Neural progenitor cell (in vitro differentiated cells): ENCODE measurements at regions not wholly inside any gene's neighbourhood (a gene's known extent, or its start where the extent isn't known, plus 50 kb on each side); places are given as distances from the start of the nearest gene placed in this dataset.

Experiments used
- DNase-seq: peaks from one replicate; pipeline ENCODE4 v3.0.0-alpha.2; 2016; ENCODE audit warnings: low spot score
- H2AFZ ChIP-seq: fragments of 200-600 bp; sonication (generic); replicated peaks from 2 replicates; pipeline ENCODE4 v1.6.1; 2016; ENCODE audit warnings: antibody characterized with exemption
- H3F3A ChIP-seq: fragments of 200-600 bp; sonication (generic); 2 replicates; pipeline ENCODE4 v1.6.1; 2016; ENCODE audit warnings: antibody characterized with exemption, low read depth
- H3K27ac ChIP-seq: fragments of 200-600 bp; sonication (generic); 2 replicates; pipeline ENCODE4 v1.5.1; 2016; ENCODE audit warnings: mild to moderate bottlenecking
- H3K27me3 ChIP-seq: fragments of 200-600 bp; sonication (generic); 2 replicates; pipeline ENCODE4 v1.6.1; 2016; ENCODE audit warnings: mild to moderate bottlenecking, moderate library complexity
- H3K36me3 ChIP-seq: fragments of 200-600 bp; sonication (generic); 2 replicates; pipeline ENCODE4 v1.5.1; 2016
- H3K4me1 ChIP-seq: fragments of 200-600 bp; sonication (generic); 2 replicates; pipeline ENCODE4 v1.6.1; 2016; ENCODE audit warnings: mixed run types
- H3K4me2 ChIP-seq: fragments of 200-600 bp; sonication (generic); 2 replicates; pipeline ENCODE4 v1.6.1; 2016
- H3K4me3 ChIP-seq: fragments of 200-600 bp; sonication (generic); 2 replicates; pipeline ENCODE4 v1.5.1; 2016
- H3K79me2 ChIP-seq: fragments of 200-600 bp; sonication (generic); 2 replicates; pipeline ENCODE4 v1.6.1; 2016; ENCODE audit warnings: low read depth
- H3K9ac ChIP-seq: fragments of 200-600 bp; sonication (generic); 2 replicates; pipeline ENCODE4 v1.6.1; 2016
- H3K9me3 ChIP-seq: fragments of 200-600 bp; sonication (generic); 2 replicates; pipeline ENCODE4 v1.5.1; 2016; ENCODE audit warnings: low read depth
- H4K20me1 ChIP-seq: fragments of 200-600 bp; sonication (generic); 2 replicates; pipeline ENCODE4 v1.6.1; 2016; ENCODE audit warnings: low read depth
- H3K27ac Mint-ChIP-seq: 3 replicates; pipeline ENCODE4 v1.8.0; 2021; ENCODE audit warnings: mixed read lengths
- H3K27me3 Mint-ChIP-seq: 2 replicates; pipeline ENCODE4 v1.8.0; 2022; ENCODE audit warnings: low read depth, mild to moderate bottlenecking, inconsistent platforms, moderate library complexity, mixed read lengths; ENCODE audit not compliant: insufficient read depth
- H3K36me3 Mint-ChIP-seq: 3 replicates; pipeline ENCODE4 v1.8.0; 2021; ENCODE audit warnings: mixed read lengths
- H3K4me1 Mint-ChIP-seq: 3 replicates; pipeline ENCODE4 v1.8.0; 2021; ENCODE audit warnings: mixed read lengths
- H3K4me3 Mint-ChIP-seq: 3 replicates; pipeline ENCODE4 v1.8.0; 2021; ENCODE audit warnings: mild to moderate bottlenecking, moderate library complexity, mixed read lengths
- H3K9me3 Mint-ChIP-seq: 3 replicates; pipeline ENCODE4 v1.8.0; 2020; ENCODE audit warnings: mixed read lengths
- EZH2 ChIP-seq: fragments of 200-600 bp; sonication (generic); IDR thresholded peaks from 2 replicates; pipeline ENCODE4 v1.6.1; 2017; ENCODE audit warnings: antibody characterized with exemption, mild to moderate bottlenecking, moderate library complexity
- EZH2phosphoT487 ChIP-seq: fragments of 200-600 bp; sonication (generic); IDR thresholded peaks from 2 replicates; pipeline ENCODE4 v1.6.1; 2017; ENCODE audit warnings: antibody characterized with exemption
- TF ChIP-seq, protein P1 (sequence below): fragments of 200-600 bp; sonication (generic); IDR thresholded peaks from 2 replicates; pipeline ENCODE4 v1.5.1; 2017; ENCODE audit warnings: antibody characterized with exemption, mild to moderate bottlenecking

GRCh38 chr3:193828477-193828876 lies 235.5 kb downstream of the OPA1 start:
- Histone ChIP-seq H3K4me1 (peaks cover 20% of the 10 kb centered on the region), H3K36me3 (no peaks in the 10 kb centered on the region), H3K9ac (no peak overlapping the region), H3K4me3 (no peak overlapping the region), H2AFZ (no peak overlapping the region), H3K9me3 (no peaks in the 10 kb centered on the region), H4K20me1 (no peaks in the 10 kb centered on the region), H3K4me2 (no peak overlapping the region), H3F3A (no peaks in the 10 kb centered on the region), H3K79me2 (no peaks in the 10 kb centered on the region), H3K27me3 (no peaks in the 10 kb centered on the region), H3K27ac (no peak overlapping the region)
- no peak for DNase-seq
- Mint-ChIP-seq H3K27me3 (peaks cover 10% of the 10 kb centered on the region), H3K27ac (peak overlapping the region; percentile 18), H3K4me1 (peaks cover 40% of the 10 kb centered on the region), H3K36me3 (no peaks in the 10 kb centered on the region), H3K9me3 (no peaks in the 10 kb centered on the region), H3K4me3 (no peak overlapping the region)
- no peak for TF ChIP-seq EZH2phosphoT487
- TF ChIP-seq, protein P1, sequence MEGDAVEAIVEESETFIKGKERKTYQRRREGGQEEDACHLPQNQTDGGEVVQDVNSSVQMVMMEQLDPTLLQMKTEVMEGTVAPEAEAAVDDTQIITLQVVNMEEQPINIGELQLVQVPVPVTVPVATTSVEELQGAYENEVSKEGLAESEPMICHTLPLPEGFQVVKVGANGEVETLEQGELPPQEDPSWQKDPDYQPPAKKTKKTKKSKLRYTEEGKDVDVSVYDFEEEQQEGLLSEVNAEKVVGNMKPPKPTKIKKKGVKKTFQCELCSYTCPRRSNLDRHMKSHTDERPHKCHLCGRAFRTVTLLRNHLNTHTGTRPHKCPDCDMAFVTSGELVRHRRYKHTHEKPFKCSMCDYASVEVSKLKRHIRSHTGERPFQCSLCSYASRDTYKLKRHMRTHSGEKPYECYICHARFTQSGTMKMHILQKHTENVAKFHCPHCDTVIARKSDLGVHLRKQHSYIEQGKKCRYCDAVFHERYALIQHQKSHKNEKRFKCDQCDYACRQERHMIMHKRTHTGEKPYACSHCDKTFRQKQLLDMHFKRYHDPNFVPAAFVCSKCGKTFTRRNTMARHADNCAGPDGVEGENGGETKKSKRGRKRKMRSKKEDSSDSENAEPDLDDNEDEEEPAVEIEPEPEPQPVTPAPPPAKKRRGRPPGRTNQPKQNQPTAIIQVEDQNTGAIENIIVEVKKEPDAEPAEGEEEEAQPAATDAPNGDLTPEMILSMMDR, result no peak
- TF ChIP-seq EZH2, result no peak

- Histone ChIP-seq H3K79me2 (no peaks in the 10 kb centered on the region), H3K9ac (no peak overlapping the region), H3K36me3 (no peaks in the 10 kb centered on the region), H3K27me3 (no peaks in the 10 kb centered on the region), H3K4me3 (no peak overlapping the region), H3K4me1 (peaks cover 20% of the 10 kb centered on the region), H4K20me1 (no peaks in the 10 kb centered on the region), H2AFZ (no peak overlapping the region), H3F3A (no peaks in the 10 kb centered on the region), H3K9me3 (no peaks in the 10 kb centered on the region), H3K4me2 (no peak overlapping the region), H3K27ac (no peak overlapping the region)
- Mint-ChIP-seq H3K9me3 (no peaks in the 10 kb centered on the region), H3K27me3 (peaks cover 10% of the 10 kb centered on the region), H3K4me1 (peaks cover 40% of the 10 kb centered on the region), H3K36me3 (no peaks in the 10 kb centered on the region), H3K4me3 (no peak overlapping the region), H3K27ac (no peak overlapping the region)
- no peak for DNase-seq
- TF ChIP-seq EZH2, result no peak
- TF ChIP-seq, protein P1, result no peak
- no peak for TF ChIP-seq EZH2phosphoT487
Measured at GRCh38 chr3:193829781-193830180, 236.8 kb downstream of the OPA1 start.

GRCh38 chr3:193830791-193831191 lies 237.8 kb downstream of the OPA1 start:
- no peak overlapping the region for H3K27ac Mint-ChIP-seq
- H3K4me3 ChIP-seq, result no peak overlapping the region
- no peaks in the 10 kb centered on the region for H4K20me1 ChIP-seq
- H3K9me3 ChIP-seq, result no peaks in the 10 kb centered on the region
- no peaks in the 10 kb centered on the region for H3K36me3 ChIP-seq
- H3K4me1 Mint-ChIP-seq, result peaks cover 34% of the 10 kb centered on the region
- no peaks in the 10 kb centered on the region for H3K9me3 Mint-ChIP-seq
- H2AFZ ChIP-seq, result peak overlapping the region; percentile 32
- TF ChIP-seq, protein P1, result no peak
- TF ChIP-seq EZH2phosphoT487 (no peak), EZH2 (no peak)
- H3K79me2 ChIP-seq, result no peaks in the 10 kb centered on the region
- no peaks in the 10 kb centered on the region for H3K27me3 ChIP-seq
- no peak overlapping the region for H3K27ac ChIP-seq
- no peaks in the 10 kb centered on the region for H3F3A ChIP-seq
- no peak overlapping the region for H3K4me2 ChIP-seq
- no peaks in the 10 kb centered on the region for H3K36me3 Mint-ChIP-seq
- H3K9ac ChIP-seq, result no peak overlapping the region
- peaks cover 10% of the 10 kb centered on the region for H3K27me3 Mint-ChIP-seq
- no peak overlapping the region for H3K4me3 Mint-ChIP-seq
- no peak for DNase-seq
- H3K4me1 ChIP-seq, result peaks cover 18% of the 10 kb centered on the region
